NCI-H526 (cell line): ENCODE measurements at regions not wholly inside any gene's neighbourhood (a gene's known extent, or its start where the extent isn't known, plus 50 kb on each side); places are given as distances from the start of the nearest gene placed in this dataset.

Source experiments
- DNase-seq, 2 experiments: peaks; one replicate each; lab custom pipeline; 2025; lab: John Stamatoyannopoulos, UW

DNA sequence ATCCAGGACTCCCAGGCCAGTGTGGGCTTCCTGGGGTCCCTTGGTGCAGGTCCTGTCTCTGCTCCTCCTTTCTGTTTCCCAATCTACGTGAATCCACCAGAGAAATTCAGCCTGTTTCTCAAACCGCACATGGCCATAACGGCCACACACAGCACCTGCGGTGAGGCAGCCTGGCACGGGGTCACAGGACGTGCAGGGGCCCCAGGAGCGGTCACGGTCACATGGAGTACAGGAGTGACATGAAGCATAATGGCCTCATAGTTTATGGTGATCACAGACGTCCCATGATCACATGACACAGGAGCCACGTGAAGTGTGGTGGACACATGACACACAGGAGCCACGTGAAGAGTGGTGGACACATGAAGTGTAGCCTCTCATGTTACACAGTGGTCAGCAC, 248.5 kb upstream of the IRX4 start:
- no peak for DNase-seq

DNA sequence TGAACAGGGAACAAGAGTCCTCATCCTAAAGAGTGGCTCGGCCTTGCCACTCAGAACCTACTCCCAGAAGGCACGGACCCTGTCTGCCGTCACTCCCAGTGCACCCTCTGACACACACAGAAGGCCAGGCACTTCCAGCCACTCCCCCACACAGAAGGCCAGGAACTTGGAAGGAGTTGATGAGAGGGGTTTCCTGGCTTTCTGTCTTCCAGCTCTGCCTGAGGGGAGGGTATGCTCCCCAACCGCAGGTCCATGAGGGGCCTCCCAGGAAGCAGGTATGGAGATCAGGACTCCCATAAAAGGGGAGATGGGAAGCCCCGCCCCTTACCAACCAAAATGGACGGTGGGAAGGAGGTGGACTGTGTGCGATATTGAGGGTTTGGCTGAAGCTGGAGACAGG, 247.6 kb upstream of the IRX4 start:
- DNase-seq = no peak

DNA sequence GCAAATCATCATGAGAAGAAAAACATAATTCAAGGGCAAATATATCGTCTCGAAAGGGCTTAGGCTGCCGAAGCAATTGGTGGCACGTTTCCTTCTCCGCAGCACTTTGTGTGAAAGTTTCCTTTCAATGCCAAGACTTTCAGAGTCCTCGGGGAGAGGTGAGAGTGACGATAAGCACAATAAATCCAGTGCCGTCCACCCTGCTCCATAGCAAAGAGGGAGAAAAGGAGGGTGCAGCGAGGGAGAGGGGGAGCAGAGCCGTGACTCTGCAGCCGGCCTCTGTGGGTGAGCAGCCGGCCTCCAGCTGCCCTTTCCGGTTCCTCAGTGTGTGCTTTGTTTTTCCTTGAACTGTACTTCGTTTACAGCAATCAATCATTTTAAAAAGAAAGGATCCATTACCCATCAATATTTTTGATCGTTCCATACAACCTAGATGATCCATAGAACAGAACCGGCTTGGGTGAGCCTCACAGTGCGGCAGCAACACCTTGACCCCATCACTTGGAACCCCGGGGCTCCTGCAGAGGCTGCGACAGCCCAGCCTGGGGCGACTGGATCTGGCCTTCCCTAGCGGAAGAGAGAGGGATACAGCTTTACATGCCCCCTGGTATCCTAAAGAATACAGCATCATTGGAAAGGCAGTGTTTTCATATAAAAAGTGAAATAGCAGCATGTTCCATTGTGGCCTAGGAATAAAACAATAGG, 247.0 kb upstream of the IRX4 start:
- no peak for DNase-seq

DNA sequence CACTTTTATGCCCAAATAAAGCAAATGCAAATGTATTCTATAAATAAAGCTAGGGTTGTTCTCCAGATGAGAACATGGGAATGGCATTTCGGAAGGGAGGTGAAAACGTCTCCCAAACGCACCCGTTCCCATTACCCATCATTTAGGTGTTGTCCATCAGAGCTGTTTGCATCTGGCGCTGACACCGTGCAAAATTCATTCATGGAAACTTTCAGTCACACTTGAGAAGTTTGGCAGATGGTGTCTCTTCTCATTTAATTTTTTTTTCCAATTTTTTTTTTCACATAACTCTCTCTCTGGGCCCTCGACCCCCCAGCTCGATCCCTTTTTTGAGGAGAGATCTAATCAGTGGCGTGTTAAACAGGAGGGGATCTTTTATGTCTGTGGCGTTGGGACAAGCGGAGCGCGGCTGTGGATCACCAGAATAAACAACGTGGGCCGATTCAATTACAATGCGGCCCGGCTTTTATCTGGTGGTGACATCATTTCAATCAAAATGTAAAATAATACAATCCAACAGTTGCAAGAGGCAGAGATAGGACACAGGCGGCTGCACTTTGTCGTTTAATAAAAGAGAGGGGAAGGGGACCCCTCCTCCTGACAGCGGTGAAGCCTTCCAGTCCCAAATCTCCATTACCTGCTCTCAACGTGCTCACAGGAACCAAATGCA, 246.1 kb upstream of the IRX4 start:
- DNase-seq = no peak

DNA sequence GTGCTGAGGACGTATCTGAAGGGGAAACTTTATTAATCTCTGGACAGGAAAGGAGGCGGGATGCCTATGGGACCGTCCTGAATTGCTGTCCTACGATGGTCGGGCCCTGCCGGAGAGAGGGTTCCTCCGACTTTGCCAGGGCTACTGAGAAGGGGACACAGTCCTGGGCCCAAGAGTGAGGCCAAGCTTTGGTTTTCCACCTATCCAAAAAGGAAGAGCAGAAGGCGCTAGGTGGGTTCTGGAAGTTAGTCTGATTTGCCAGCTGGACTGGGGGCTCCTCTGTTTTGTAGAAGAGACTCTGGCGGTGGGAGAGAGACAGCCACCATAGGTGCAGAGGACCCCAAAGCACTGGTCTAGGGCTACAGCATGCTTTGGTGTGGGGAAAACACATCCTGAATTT, 243.8 kb upstream of the IRX4 start:
- no peak for DNase-seq

DNA sequence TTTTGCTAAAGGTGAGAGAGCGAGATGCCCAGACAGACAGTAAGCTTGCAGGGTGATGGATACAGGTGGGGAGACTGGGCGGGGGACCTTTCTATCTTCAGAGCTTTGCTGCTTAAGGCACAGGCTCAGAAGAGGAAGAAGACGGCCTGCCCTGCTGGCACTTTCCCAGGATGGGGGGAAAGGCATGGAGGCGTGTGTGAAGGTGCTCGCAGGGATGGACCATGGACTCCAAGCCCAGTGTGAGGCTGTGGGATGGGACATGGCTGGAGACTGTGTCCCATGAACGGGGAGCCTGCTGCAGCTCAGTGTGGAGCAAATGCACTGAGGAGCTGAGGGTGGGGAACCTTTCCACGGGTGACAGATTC, 243.2 kb upstream of the IRX4 start:
- no peak for DNase-seq

DNA sequence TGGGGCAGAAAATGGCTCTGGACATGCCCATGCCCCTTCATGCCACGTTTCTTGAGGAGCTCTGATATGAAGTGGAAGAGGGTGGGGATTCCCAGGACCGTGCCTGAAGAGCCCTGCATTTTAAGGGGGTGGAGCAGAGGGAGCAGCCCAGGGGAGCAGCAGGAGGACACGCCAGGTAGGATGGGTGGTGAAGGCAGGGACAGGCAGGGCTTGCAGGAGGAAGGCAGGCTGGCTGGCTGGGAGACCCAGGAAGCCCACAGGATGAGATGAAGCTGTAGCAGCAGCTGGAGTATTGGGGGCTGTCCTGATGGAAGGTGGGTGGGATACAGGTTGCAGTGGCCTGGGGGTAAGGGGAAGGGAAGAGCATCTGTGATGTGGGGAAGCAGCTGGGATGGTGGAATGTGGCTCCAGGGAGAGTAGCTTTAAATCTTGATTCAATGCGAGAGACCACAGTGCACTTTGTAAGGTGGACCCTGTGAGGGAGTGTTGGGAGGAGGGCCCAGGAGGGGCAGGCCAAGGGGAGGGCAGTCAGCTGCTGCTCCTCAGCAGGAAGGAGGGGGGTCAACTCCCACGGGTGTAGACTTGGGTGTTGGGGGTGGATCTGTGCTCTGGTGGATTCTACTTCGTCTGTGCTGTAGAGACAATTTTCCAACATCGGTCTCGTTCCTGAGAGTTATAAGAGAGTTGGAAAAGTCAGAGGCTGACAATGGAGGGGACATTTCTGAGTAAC, 242.6 kb upstream of the IRX4 start:
- DNase-seq = no peak

DNA sequence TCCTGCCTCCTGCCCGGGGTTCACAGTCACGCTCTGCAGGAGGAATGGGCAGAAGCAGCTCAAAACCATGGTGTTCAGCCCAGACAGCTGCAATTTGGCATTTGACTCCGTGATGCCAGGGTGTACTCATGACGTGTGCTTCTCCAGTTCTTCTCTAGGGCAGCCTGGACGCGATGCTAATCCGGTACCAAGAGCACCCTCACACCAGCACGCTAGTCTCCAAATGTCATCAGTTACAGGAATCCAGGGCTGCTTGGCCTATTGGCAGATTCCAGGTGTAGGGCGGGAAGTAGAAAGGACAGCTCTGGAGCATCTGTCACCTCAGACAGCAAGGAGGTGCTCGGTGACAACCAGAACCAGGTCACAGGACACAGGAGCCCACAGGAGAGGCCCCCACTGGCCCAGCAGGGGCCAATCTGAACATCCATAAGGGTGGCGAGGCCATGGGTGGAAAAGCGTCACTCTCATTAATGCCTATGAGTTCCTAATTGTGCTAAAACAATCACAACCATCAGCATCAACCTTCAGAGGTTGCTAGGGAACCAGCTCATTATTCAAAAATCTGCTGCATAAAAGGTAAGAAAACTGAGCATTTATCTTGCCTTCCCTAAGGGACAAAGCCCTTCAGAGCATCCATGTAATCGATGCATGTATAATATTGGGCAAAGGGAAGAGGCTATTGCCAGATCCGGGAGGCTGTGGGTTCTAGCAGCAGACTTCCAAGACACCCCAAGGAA, 241.9 kb upstream of the IRX4 start:
- no peak for DNase-seq

DNA sequence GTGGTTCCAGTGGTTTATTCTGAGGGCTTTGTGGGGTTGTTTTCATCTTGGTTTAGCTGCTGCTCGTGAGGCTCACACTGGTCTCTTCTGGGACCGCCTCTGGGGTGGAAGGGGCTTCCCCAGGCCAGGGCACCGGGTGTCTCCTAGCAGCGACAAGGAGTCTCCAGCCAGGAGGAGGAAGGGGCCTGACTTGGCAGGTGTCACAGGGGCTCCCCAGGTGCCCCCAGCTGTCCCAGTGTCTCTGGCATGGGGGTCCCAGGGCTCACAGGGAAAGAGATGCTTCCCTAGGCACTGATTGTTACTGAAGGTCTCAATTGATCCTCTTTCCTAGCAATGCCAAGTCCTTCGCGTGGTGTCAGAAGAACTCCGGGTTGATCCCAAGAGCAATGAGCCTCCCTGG, 241.1 kb upstream of the IRX4 start:
- DNase-seq = no peak

DNA sequence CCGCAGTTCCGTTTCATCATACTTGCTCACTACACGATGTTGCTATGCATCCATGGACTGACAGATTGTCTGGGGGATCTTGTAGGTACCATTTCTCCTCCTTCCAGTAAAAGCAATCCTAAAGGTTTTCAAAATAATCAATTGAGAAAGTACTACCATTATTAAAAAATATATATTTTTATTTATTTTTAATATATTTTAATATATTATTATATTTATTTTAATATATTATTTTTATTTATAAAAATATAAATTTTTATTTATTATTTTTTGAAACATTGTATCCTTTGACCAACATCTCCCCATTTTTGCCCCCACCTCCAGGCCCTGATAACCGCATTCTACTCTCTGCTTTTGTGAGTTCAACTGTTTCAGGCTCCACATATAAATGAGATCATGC, 237.6 kb upstream of the IRX4 start:
- no peak for DNase-seq

DNA sequence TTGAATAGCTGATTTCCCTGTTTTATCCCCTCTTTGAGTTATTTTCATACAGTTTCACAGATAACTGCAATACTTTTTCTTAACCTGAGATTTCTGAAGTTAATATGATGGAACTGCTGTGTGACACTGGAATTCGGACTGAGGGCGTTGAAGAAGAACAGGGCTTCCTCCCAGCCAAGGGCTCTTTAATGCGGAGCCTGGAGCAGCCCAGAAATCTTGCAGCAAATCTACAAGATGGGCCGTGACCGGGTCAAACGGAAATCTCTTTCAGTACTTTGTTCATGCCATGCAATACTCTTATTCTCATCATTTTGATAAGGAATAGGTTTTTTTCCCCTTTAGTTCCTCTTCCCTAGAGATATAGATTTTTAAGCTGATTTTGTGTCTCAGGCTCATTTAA, 236.8 kb upstream of the IRX4 start:
- DNase-seq = no peak

DNA sequence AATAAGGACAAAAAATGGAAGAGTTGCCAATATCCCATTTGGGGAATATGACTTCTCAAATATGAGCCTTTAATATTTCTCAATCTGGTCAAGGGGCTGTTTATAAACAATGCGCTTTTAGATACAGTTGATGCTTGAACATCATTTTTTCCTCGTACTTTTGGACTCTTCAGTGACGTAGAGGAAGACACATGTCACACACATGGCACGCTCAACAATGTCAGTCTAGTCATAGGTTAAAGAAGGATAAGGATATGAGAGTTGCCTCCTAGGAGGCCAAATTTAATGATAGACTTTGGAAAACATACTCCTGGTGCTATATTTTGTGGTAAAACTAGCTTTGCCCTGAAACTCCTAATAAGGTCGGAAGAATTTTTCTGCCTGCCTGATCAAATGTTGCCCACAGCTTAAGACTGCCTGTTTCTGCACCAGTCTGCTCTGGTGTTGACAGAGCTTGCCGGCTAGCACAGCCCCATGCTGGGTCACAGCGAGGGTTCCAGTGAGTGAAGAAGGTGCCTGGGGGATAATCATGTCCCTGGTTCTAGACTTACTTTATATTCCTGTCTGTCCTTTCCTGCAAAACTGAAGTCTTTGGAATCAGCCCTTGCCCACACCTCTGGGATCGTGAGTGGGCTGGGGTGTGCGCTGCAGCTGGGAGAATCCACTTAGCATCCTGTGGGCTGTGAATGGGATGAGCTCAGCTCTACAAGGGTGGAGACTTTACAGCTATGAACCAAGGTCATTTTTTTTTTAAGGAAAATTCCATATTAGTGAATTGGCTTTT, 230.8 kb upstream of the IRX4 start:
- DNase-seq = no peak

DNA sequence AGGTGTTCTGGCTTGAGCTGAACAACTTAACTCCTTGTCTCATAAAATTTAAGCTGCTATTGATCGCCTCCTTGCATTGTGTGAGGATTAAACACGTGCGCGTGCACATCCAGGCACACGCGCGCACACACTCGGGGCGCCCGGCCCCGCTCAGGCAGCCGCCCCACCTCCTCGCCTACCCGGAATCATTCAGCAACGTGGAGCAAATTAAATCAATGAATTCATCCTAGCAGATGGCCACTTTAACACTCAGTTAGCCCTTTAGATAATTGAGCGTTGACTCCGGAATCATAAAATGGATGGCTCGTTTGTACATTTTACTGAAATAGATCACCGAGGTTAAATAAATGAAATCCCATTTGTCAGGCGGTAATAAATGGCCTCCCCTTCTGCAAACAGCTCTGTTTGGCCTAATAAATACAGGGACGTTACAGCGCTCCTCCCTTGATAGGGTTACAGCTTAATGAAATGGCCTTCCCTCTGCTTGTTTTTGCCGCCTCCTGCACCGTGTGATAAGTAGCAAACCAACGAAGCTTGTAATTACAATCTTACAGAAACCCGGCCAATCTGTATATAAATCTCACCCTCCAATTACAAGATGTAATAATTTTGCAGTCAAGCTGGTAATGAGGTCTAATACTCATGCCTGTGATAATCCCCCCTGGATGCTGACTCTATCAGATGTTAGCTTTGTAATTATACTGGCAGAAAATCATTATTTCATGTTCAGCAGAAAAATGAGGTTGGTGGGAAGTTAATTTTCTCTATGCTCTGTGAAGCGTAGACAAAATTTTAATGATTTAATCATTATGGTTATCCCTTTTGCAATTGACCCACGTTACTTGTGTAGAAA, 229.7 kb upstream of the IRX4 start:
- no peak for DNase-seq

DNA sequence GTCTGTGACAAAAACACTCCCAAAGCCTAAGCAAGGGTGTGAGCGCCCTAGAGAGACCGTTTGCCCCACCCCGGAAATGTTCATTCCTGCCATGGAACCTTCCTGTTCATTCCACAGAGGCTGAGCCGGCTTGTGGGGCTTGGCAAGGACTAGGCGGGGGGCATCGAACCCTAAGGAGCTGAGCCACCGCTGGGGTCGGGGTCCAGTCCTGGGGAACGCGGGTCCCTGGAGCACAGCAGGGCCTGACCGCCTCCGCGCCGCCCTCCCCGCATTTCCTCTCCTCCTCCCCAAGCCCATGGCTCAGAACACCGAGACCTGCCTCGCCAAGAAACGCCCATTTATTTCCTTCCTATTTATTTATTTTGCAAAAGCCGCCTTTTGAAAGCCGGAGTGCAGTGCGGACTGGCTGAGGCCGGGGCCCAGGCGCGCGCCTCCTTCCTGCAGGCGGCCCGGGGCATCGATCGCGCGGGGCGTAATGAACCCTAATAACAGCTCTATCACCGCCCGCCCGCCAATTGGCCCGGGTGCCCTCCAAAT, 228.9 kb upstream of the IRX4 start:
- no peak for DNase-seq

DNA sequence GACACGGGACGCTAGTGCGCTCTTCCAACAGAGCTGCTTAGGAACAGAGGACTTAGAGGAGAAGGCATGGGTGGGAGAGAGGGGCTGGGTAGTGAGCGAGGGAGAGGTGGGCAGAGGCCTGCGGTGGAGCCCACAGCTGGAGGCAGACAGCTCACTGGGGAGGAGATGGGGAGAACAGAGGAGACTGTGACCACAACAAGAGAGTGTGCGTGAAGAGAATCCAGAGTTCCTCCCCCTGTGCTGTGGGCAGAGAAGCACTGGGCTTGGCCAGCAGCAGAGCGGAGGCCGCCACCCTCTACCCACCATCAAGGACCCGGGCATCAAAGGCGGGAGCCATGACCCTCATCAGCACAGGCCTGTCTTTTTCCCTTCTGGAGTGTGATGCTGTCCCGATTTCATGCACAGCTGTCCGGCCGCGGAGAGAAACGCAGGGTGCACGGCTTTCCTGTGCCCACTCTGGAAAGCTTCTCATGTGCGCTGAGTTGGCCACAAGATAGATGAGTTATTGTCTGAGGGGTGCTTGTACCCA, 228.3 kb upstream of the IRX4 start:
- DNase-seq = no peak

DNA sequence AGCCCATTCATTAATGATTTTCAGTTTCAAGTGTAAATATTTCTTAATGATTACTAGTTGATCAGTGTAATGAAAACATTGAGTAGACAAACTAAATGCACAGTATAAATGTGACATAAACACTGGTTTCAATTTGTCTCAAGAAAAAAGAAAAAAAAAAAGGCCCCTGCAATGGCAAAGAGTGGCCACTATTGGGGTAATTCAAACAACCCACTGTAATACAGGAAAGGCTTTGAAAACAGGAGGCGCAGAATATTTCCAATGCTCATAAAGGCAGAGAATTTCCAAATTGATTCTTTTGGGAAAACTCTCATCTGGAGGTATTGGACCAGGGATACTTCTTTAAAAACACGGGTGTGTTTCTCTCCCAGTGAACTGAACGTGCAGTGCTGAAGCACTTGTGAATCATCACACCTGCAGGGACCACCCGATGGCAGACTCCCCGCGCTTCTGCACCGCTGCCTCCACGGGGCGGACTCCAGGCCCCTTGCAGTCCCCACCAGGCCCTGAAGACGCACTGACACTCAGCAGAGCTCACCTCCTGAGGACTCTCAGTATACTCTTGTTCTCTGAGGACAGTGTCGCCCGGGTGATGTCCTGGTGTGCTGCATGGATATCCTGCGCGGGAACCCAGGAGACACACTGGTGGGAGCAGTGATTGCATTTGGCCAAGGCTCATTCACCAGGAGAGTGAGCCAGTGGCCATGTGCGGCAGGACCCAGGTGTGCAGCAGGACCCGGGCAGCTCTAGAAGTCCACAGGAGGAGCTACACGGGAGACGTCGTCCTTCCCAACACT, 227.6 kb upstream of the IRX4 start:
- no peak for DNase-seq

DNA sequence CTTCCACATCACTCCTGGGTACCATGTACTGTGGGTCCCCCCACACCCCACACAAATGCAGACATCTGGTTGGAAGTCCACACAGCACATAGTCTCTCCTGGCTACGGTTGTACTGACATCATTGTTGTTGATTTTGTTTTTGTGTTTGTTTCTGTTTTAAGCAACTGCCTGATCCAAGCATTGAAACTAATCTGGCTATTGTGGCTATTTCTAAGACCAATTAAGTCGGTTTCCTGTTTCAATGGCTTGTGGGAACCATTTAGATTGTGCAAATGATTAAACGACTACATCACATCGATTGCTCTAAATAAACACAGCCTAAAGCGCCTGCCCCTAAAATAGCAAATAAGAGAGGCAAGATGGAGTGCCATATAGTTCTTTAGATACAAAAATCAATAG, 226.8 kb upstream of the IRX4 start:
- DNase-seq = no peak

DNA sequence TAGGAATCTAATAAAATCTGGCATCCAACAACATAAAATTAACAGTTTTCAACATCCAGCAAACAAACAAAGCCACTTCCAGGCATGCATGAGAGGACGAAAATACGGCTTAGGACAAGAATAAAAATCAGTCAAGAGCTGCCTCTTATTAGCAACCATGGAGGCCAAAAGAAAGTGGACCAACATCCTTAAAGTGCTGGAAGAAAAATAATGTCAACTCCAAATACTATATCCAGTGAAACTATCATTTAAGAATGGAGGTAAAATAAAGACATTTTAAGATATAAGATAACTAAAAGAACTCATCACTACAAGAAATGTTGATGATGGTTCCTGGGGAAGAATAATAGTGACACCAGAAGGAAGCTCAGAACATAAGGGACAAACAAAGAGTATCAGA, 224.0 kb upstream of the IRX4 start:
- DNase-seq = no peak

DNA sequence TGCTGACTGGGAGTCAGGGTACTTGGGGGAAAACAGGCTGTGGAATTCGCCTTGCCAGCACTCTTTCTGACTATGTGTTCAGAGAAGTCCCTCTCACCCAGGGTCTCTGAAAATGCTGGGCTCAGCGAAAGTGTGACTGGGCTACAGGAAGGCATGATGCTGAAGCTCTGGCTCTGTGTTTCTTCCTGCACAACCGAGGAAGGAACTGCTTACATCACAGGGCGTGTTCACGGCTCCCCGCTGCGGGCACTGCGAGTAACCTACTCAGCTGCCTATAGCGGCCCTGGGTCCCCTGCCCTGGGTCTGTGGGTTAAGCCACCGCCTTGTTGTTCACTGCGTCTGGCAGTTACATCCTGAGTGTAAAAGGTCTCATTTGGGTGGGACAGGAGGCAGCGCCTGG, 222.4 kb upstream of the IRX4 start:
- no peak for DNase-seq

DNA sequence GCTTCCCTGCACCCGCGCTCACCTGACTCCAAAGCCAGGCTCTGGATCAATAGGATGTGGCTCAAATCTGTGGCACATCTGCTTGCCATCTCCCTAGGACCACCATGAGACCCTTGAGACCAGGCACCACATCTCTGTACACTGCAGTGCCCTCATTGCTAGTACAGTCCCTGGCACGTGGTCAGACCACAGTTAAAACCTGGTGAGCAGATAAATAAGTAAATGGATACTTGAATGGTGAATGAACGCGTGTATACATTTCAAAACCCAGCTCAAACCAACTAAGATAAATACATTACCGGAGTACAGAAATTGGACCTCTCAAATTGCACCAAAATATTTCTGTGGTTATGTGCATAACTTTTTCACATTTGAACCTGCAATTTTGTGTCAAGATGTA, 221.2 kb upstream of the IRX4 start:
- DNase-seq = no peak
